NCI-H2196 (cell line): ENCODE measurements at regions not wholly inside any gene's neighbourhood (a gene's known extent, or its start where the extent isn't known, plus 50 kb on each side); places are given as distances from the start of the nearest gene placed in this dataset.
"Not testable (repeated sequence)": the region's sequence is repeated elsewhere in the genome, so short reads cannot be mapped to it uniquely, and the experiment has no call there.

Experiments used
- DNase-seq: peaks from one replicate; lab custom pipeline; 2025; ENCODE audit not compliant: unreplicated experiment; lab: John Stamatoyannopoulos, UW

- DNase-seq = no peak
Measured at GRCh38 chr2:138066139-138066806, 102.0 kb downstream of the HNMT start.

- no peak for DNase-seq
Measured at GRCh38 chr2:138066841-138067240, 102.6 kb downstream of the HNMT start.

GRCh38 chr2:138068669-138069068 is 104.4 kb downstream of the HNMT start:
- not testable (repeated sequence) for DNase-seq

GRCh38 chr2:138071042-138071719 is 106.9 kb downstream of the HNMT start:
- DNase-seq = not testable (repeated sequence)

- DNase-seq = peak; percentile 44
Measured at GRCh38 chr2:138071720-138072719, 107.7 kb downstream of the HNMT start.

DNA sequence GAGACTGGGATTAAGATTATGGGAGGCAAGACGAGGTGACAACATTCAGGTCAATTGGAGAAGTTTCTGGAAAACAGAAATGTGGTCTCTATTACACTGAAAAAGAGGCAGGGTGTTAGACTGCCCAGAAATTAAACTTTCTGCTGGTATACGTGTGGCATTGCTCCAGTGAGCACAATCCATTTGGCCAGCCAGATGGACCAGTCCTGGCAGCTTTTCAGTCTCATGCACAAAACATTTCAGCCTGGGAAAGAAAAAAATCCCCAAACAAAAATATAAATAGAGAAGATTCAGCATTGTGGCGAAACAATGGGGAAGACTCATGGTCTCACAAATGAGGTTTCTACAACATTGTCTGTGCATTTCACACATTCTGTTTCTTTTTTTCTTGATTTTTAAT is 113.9 kb downstream of the HNMT start:
- DNase-seq = no peak

DNA sequence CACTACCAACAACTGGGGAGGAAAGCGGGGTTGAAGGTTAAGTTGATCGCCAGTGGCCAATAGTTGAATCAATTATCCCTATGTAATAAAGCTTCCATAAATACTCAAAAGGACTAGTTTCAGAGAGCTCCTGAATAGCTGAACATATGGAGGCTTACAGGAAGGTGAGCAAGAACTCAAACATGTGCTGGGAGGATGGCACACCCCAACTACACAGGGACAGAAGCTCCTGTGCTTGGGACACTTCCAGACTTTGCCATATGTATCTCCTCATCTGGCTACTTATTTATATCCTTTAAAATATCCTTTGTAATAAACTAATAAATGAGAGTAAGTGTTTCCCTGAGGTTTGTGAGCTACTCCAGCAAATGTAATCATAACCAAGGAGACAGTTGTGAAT is 115.7 kb downstream of the HNMT start:
- no peak for DNase-seq

DNA sequence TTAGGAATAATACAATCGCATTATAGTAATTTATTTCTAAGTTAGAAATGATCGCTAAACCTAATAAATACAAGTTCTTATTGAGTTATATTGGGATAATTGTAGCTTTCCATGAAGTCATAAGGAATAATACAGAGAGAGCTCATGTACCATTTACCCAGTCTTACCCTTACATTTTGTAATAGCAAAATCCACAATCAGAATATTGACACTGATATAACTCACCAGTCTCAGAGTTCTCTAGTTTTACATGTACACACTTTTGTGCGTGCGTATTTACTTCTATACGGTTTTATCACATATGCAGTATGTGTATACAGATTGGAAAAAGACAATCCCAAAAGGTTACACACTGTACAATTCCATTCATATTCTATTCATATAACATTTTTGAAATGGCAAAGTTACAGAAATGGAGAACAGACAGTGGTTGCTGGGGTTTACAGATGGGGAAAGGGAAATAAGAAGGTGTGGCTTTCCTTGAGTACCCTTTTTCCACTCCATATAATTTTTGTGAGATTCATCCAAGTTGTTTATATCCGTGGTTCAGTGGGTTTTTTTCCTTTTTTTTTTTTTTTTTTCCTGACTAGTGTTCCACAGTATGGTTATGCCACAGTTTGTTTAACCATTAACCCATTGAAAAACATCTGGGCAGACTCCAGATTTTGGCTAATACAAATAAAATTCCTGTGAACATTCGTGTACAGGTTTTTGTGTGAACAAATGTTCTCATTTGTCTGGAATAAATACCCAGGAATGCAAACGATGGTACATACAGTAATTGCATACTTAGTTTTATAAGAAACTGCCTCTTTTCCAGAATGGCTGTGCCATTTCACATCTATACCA is 117.2 kb downstream of the HNMT start:
- DNase-seq = no peak

- no peak for DNase-seq
Measured at GRCh38 chr2:138084206-138084605, 119.9 kb downstream of the HNMT start.

DNA sequence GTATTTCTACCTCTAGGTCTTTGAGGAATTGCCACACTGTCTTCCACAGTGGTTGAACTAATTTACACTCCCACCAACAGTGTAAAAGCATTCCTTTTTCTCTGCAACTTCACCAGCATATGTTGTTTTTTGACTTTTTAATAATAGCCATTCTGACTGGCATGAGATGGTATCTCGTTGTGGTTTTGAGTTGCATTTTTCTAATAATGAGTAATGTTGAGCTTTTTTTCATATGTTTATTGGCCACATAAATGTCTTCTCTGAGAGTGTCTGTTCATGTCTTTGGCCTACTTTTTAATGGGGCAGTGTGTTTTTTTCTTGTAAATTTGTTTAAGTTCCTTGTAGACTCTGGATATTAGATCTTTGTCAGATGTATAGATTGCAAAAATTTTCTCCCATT is 121.2 kb downstream of the HNMT start:
- not testable (repeated sequence) for DNase-seq

DNA sequence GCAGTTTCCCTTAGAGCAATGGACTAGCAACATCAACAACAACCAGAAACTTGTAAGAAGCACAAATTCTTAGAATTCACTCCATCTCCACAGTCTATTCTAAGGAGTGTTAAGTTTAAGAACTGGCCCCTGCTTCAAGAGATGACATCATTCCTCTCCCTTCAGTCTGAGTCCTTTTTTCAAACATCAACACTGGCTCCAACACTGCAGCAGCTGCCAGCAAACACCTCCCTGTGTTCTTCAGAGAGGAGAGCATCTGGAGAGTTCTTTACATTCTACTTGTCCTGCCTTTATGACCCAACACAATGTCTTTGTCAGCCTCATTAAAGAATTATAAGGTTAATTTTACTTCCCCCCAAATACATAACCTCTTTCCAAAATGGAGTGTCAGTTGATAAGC is 122.3 kb downstream of the HNMT start:
- DNase-seq = no peak

- DNase-seq = peak; percentile 28
Measured at GRCh38 chr2:138087751-138088593, 123.7 kb downstream of the HNMT start.

GRCh38 chr2:138090330-138090729 is 126.1 kb downstream of the HNMT start:
- peak; percentile 38 for DNase-seq

DNA sequence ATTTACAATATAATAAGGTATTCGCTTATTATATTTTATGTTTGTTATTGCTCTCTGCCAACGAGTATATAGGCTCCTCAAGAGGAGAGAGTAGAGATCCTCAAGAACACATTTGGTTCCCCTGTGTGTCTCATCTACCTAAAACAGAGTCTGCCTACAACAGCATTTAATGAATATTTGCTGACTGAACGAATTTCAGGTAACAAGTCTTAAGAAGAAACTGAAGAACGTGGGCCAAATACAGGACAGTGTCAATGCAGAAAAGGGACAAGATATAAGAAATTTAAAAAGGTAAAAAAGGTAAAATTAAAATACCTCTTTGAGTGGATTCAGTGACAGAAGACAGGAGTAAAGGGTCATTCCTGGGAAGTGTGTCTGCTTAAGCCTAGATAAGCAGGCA is 129.2 kb downstream of the HNMT start:
- no peak for DNase-seq

DNA sequence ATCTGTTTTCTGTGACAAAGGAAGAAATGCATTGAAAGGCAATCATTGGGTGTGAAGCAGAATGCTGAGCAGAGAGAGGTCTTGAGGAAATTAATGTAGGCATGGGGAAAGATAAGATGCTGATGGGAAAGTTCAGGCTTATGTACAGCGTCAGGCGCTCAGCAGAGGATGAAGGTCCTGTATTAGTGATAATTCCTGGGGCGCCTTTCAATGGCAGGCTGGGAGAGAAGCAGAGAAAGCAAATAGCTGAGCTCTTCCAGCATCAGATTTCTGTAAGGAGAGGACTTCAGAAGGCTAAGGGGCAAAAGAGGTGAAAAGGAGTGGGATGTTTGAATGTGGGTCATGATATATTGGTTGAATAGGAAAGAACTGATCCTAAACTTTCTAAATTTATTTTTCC is 129.8 kb downstream of the HNMT start:
- DNase-seq = no peak

- DNase-seq = no peak
Measured at GRCh38 chr2:138095336-138095735, 131.1 kb downstream of the HNMT start.

DNA sequence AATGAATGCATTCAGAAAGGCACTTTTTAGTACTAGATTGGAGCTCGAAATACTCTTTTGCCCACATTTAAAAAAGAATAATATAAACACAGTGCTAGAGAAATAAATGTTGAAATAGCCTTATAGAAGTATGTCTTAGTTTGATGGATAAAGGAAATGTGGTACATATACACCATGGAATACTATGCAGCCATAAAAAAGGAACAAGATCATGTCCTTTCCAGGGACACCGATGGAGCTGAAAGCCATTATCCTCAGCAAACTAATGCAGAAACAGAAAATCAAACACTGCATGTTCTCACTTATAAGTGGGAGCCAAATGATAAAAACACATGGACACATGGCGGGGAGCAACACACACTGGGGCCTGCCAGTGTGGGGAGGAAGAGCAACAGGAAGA is 135.0 kb downstream of the HNMT start:
- not testable (repeated sequence) for DNase-seq

DNA sequence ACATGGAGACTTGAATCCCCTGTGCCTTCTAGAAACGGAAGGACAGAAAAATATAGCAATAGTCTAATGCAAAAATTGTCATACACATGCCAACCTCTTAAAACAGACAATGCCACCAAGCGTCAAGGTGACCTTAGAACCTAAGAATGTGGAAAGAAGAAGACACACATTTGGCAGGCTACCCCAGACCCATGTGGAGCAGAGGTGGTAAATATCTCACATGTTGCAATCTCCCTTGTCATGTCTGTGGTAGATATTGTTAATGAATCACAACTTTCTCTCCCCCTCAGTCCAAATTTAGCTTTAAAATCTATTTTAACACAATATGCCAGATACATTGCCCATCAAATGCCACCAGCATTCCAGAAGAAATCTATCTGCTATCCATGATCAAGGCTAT is 137.4 kb downstream of the HNMT start:
- no peak for DNase-seq

GRCh38 chr2:138102664-138103063 is 138.4 kb downstream of the HNMT start:
- DNase-seq = no peak

DNA sequence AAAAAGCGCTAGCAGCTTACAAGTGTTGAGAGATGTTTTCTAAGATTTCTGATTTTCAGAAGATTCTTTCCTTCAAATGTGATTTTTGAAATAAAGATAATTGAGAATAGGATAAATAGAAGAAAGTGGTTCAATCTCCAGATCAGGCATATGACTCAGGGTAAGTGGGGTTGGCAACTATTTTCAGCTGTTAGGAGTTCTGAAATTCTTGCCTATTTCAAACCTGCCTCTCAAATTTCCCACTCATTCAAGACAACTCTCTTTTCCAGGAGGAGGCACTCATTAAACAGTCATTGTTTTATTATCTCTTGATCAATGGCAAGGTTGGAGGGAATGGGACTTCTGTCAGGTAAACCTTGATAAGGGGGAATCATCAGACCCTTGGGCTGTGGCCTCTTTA is 138.9 kb downstream of the HNMT start:
- DNase-seq = no peak
